Endothelial cell of umbilical vein (primary cell): ENCODE measurements at regions not wholly inside any gene's neighbourhood (a gene's known extent, or its start where the extent isn't known, plus 50 kb on each side); places are given as distances from the start of the nearest gene placed in this dataset.

Experiments used
- BruUV-seq: library from RNA; stranded (reverse); fragments of 400-500 nt; replicated peaks from 2 replicates; lab custom pipeline; 2021; lab: Mats Ljungman, UMichigan
- CTCF ChIA-PET: fragments of 300-600, 350-600 bp; sonication (Branson Sonifier 250); formaldehyde crosslinking; loops from one replicate; lab custom pipeline; 2021; ENCODE audit warnings: antibody characterized with exemption, inconsistent platforms; lab: Charles Lee
- POLR2A ChIA-PET: fragments of 300-600, 350-600 bp; sonication (Branson Sonifier 250); formaldehyde crosslinking; loops from one replicate; lab custom pipeline; 2021; ENCODE audit warnings: antibody characterized with exemption, inconsistent platforms; lab: Charles Lee
- DNase-seq: peaks from one replicate; pipeline ENCODE4 v3.0.0-alpha.2; 2011; ENCODE audit warnings: low read depth, low spot score
- FAIRE-seq: peaks from 2 replicates; lab custom pipeline; 2011; peaks lifted over from hg19 to GRCh38; lab: Jason Lieb, UNC
- H2AFZ ChIP-seq: 2 replicates; pipeline ENCODE4 v1.6.0; 2012; ENCODE audit warnings: low read depth, low read length, control low read depth, inconsistent platforms
- H3K27ac ChIP-seq: 2 replicates; pipeline ENCODE4 v1.5.1; 2011; ENCODE audit warnings: low read depth, mild to moderate bottlenecking, control low read depth, low read length, moderate library complexity; ENCODE audit not compliant: insufficient read depth
- H3K27me3 ChIP-seq, 2 experiments: 2 replicates each; pipeline versions ENCODE4 v1.6.0 to v1.6.1; 2011; ENCODE audit warnings: low read length in 2 of 2, mixed read lengths in 1 of 2; ENCODE audit not compliant: control insufficient read depth in 2 of 2, insufficient read depth in 2 of 2
- H3K36me3 ChIP-seq, 2 experiments: 2 replicates in 1 of 2; 3 replicates in 1 of 2; pipeline ENCODE4 v1.5.1; 2011; ENCODE audit warnings: low read length in 2 of 2, mild to moderate bottlenecking in 1 of 2, moderate library complexity in 1 of 2; ENCODE audit not compliant: control insufficient read depth in 2 of 2, insufficient read depth in 2 of 2; ENCODE audit errors: extremely low read depth in 1 of 2
- H3K4me1 ChIP-seq: 3 replicates; pipeline ENCODE4 v1.5.1; 2011; ENCODE audit warnings: mild to moderate bottlenecking, low read length; ENCODE audit not compliant: control insufficient read depth, insufficient read depth; ENCODE audit errors: extremely low read depth
- H3K4me2 ChIP-seq: 2 replicates; pipeline ENCODE4 v1.6.1; 2011; ENCODE audit warnings: low read length, control low read depth, mixed read lengths; ENCODE audit not compliant: insufficient read depth
- H3K4me3 ChIP-seq, 3 experiments: fragments of 200-600 bp in 1 of 3; sonication (generic), shearing (Covaris generic) in 1 of 3; replicated peaks in 1 of 3; 2 replicates each; pipeline ENCODE4 v1.5.1; 2011 to 2016; ENCODE audit warnings: control low read depth in 3 of 3, low read length in 3 of 3, mild to moderate bottlenecking in 2 of 3, inconsistent platforms in 1 of 3, low read depth in 1 of 3, moderate library complexity in 1 of 3; ENCODE audit not compliant: insufficient read depth in 1 of 3
- H3K79me2 ChIP-seq: 2 replicates; pipeline ENCODE4 v1.6.0; 2012; ENCODE audit warnings: low read length, inconsistent platforms; ENCODE audit not compliant: control insufficient read depth, insufficient read depth
- H3K9ac ChIP-seq: replicated peaks from 2 replicates; pipeline ENCODE3; 2011; ENCODE audit warnings: low read length, control low read depth; ENCODE audit not compliant: insufficient read depth; ENCODE audit errors: extremely low read depth
- H3K9me1 ChIP-seq: replicated peaks from 3 replicates; pipeline ENCODE4 v1.6.0; 2011; ENCODE audit warnings: mild to moderate bottlenecking, low read length; ENCODE audit not compliant: control insufficient read depth, insufficient read depth; ENCODE audit errors: extremely low read depth
- H3K9me3 ChIP-seq: replicated peaks from 2 replicates; pipeline ENCODE4 v1.5.1; 2012; ENCODE audit warnings: low read length, inconsistent platforms; ENCODE audit not compliant: control insufficient read depth, insufficient read depth
- H4K20me1 ChIP-seq: replicated peaks from 2 replicates; pipeline ENCODE3; 2011; ENCODE audit warnings: mild to moderate bottlenecking, low read length; ENCODE audit not compliant: control insufficient read depth, insufficient read depth; ENCODE audit errors: extremely low read depth
- CTCF ChIP-seq, 2 donors: IDR thresholded peaks; 1 replicate in 1 of 2; 2 replicates in 1 of 2; pipeline ENCODE4 v1.5.1; 2011; ENCODE audit warnings: low read length in 2 of 2, mild to moderate bottlenecking in 2 of 2, moderate library complexity in 2 of 2, control low read depth in 1 of 2, inconsistent platforms in 1 of 2, low read depth in 1 of 2; ENCODE audit not compliant: insufficient read depth in 1 of 2; ENCODE audit errors: extremely low read depth in 1 of 2
- EZH2 ChIP-seq: IDR thresholded peaks from 2 replicates; pipeline ENCODE4 v1.6.1; 2012; ENCODE audit warnings: borderline replicate concordance, low read depth, mild to moderate bottlenecking, moderate library complexity, low read length, inconsistent platforms; ENCODE audit not compliant: severe bottlenecking
- FOS ChIP-seq: IDR thresholded peaks from 2 replicates; pipeline ENCODE4 v1.6.1; 2011; ENCODE audit warnings: mild to moderate bottlenecking, low read length, moderate library complexity, borderline replicate concordance; ENCODE audit not compliant: insufficient read depth
- GATA2 ChIP-seq: IDR thresholded peaks from 2 replicates; pipeline ENCODE4 v1.7.0; 2011; ENCODE audit warnings: low read depth, mild to moderate bottlenecking, moderate library complexity, mixed read lengths, low read length; ENCODE audit not compliant: insufficient read length, insufficient read depth
- JUN ChIP-seq: IDR thresholded peaks from 2 replicates; pipeline ENCODE4 v1.6.1; 2011; ENCODE audit warnings: borderline replicate concordance, low read depth; ENCODE audit not compliant: insufficient read length, insufficient read depth
- MAX ChIP-seq: IDR thresholded peaks from 2 replicates; pipeline ENCODE4 v1.6.1; 2011; ENCODE audit not compliant: insufficient read depth, insufficient read length
- MYC ChIP-seq: IDR thresholded peaks from one replicate; pipeline ENCODE4 v1.6.1; 2011; ENCODE audit warnings: mild to moderate bottlenecking, low read depth, low read length
- POLR2A ChIP-seq: IDR thresholded peaks from 2 replicates; pipeline ENCODE4 v1.6.1; 2012; ENCODE audit warnings: low read depth, mild to moderate bottlenecking, control low read depth, low read length
- POLR2AphosphoS5 ChIP-seq: IDR thresholded peaks from 2 replicates; pipeline ENCODE4 v1.6.1; 2012; ENCODE audit warnings: low read depth, mild to moderate bottlenecking, control low read depth, low read length, moderate library complexity; ENCODE audit not compliant: insufficient read depth
- dilution Hi-C: fragments of 300-500 bp; cut with MboI; formaldehyde crosslinking; loops from one replicate; pipeline ENCODE4 v1.15.0; 2019; ENCODE audit warnings: low sequenced_read_pairs; ENCODE audit not compliant: extremely low pct_ligation_motif_present
- intact Hi-C: fragments of 100-400 bp; cut with micrococcal nuclease; formaldehyde crosslinking; loops from one replicate; pipeline ENCODE4 v1.10.0; 2022

GRCh38 chr1:57747818-57748217 lies 324.0 kb upstream of the DAB1 start:
- CTCF ChIA-PET = no interaction called here
- no peak for TF ChIP-seq POLR2AphosphoS5
- no peak for TF ChIP-seq GATA2
- no peak for TF ChIP-seq MYC
- TF ChIP-seq FOS = no peak
- TF ChIP-seq EZH2 = no peak
- TF ChIP-seq POLR2A = no peak
- no peak for TF ChIP-seq CTCF (IDR thresholded peaks at IDR 0.05; ENCODE audit: extremely low read depth in 1 of 2, insufficient read depth in 1 of 2, low read depth in 1 of 2, low read length in 2 of 2)
- no peak for TF ChIP-seq JUN
- no peak for TF ChIP-seq MAX
- no TSS peak for BruUV-seq

More at GRCh38 chr1:57747818-57748217, 324.0 kb upstream of the DAB1 start:
- H3K4me2 ChIP-seq = no peak overlapping the region
- DNase-seq = no peak
- dilution Hi-C loops = no loop called here
- intact Hi-C loops = no loop called here
- no peaks in the 10 kb centered on the region for H3K9me3 ChIP-seq
- H3K9ac ChIP-seq = no peak overlapping the region
- H3K9me1 ChIP-seq = no peaks in the 10 kb centered on the region
- no peak overlapping the region for H3K27ac ChIP-seq
- H3K4me3 ChIP-seq = no peak overlapping the region
- no peak overlapping the region for H2AFZ ChIP-seq
- no peaks in the 10 kb centered on the region for H4K20me1 ChIP-seq
- H3K4me1 ChIP-seq = no peaks in the 10 kb centered on the region
- FAIRE-seq = no peak
- no peaks in the 10 kb centered on the region for H3K27me3 ChIP-seq
- H3K79me2 ChIP-seq = no peaks in the 10 kb centered on the region
- POLR2A ChIA-PET = no interaction called here
- H3K36me3 ChIP-seq = no peaks in the 10 kb centered on the region
